Osteoblast (primary cell): ENCODE measurements at regions not wholly inside any gene's neighbourhood (a gene's known extent, or its start where the extent isn't known, plus 50 kb on each side); places are given as distances from the start of the nearest gene placed in this dataset.

Source experiments
- DNase-seq: peaks from one replicate; pipeline ENCODE4 v3.0.0; 2011; ENCODE audit warnings: low spot score, mixed read lengths; ENCODE audit not compliant: insufficient read length; ENCODE audit errors: missing footprints
- H2AFZ ChIP-seq: 2 replicates; pipeline ENCODE4 v1.6.0; 2011; ENCODE audit warnings: mild to moderate bottlenecking, low read length
- H3K27ac ChIP-seq: 2 replicates; pipeline ENCODE4 v1.5.1; 2011; ENCODE audit warnings: mild to moderate bottlenecking, low read depth, low read length, moderate library complexity
- H3K27me3 ChIP-seq: 2 replicates; pipeline ENCODE4 v1.6.0; 2012; ENCODE audit warnings: mild to moderate bottlenecking, control low read depth, inconsistent platforms, low read length, moderate library complexity; ENCODE audit not compliant: insufficient read depth
- H3K36me3 ChIP-seq: 2 replicates; pipeline ENCODE4 v1.5.1; 2011; ENCODE audit warnings: mild to moderate bottlenecking, low read length, control low read depth, moderate library complexity; ENCODE audit not compliant: insufficient read depth
- H3K4me1 ChIP-seq: 2 replicates; pipeline ENCODE4 v1.5.1; 2011; ENCODE audit warnings: mild to moderate bottlenecking, low read length, control low read depth, moderate library complexity; ENCODE audit not compliant: insufficient read depth
- H3K4me2 ChIP-seq: 2 replicates; pipeline ENCODE4 v1.6.0; 2011; ENCODE audit warnings: mild to moderate bottlenecking, low read length; ENCODE audit not compliant: insufficient read depth
- H3K4me3 ChIP-seq: fragments of 200-600 bp; sonication (generic); 3 replicates; pipeline ENCODE4 v1.5.1; 2012; ENCODE audit warnings: mild to moderate bottlenecking, low read length, inconsistent platforms; ENCODE audit not compliant: insufficient read depth
- H3K79me2 ChIP-seq: 2 replicates; pipeline ENCODE4 v1.6.0; 2012; ENCODE audit warnings: mild to moderate bottlenecking, low read length, control low read depth, inconsistent platforms; ENCODE audit not compliant: insufficient read depth
- H3K9me3 ChIP-seq: 2 replicates; pipeline ENCODE4 v1.5.1; 2011; ENCODE audit warnings: low read depth, low read length, control low read depth
- H4K20me1 ChIP-seq: 2 replicates; pipeline ENCODE4 v1.6.0; 2012; ENCODE audit warnings: mild to moderate bottlenecking, low read length, control low read depth; ENCODE audit not compliant: insufficient read depth
- CTCF ChIP-seq: IDR thresholded peaks from 2 replicates; pipeline ENCODE4 v1.5.1; 2011; ENCODE audit warnings: mild to moderate bottlenecking, low read depth, low read length, moderate library complexity; ENCODE audit errors: extremely low read depth

GRCh38 chr4:16443504-16444088, 217.3 kb upstream of the TAPT1 start:
- Histone ChIP-seq H3K9me3 (no peaks in the 10 kb centered on the region), H3K79me2 (no peaks in the 10 kb centered on the region), H3K4me3 (no peak overlapping the region), H3K27ac (no peak overlapping the region), H3K27me3 (peaks cover 26% of the 10 kb centered on the region), H3K36me3 (no peaks in the 10 kb centered on the region), H2AFZ (no peak overlapping the region), H3K4me2 (no peak overlapping the region), H4K20me1 (no peaks in the 10 kb centered on the region), H3K4me1 (peaks cover 11% of the 10 kb centered on the region)
- peak; percentile 72 for TF ChIP-seq CTCF
- DNase-seq = no peak

GRCh38 chr4:16442296-16442695, 216.0 kb upstream of the TAPT1 start:
- H3K36me3 ChIP-seq = no peaks in the 10 kb centered on the region
- no peak overlapping the region for H3K4me3 ChIP-seq
- H3K27ac ChIP-seq = no peak overlapping the region
- TF ChIP-seq CTCF = no peak
- H4K20me1 ChIP-seq = no peaks in the 10 kb centered on the region
- H3K4me1 ChIP-seq = peaks cover 20% of the 10 kb centered on the region
- no peak overlapping the region for H3K4me2 ChIP-seq
- DNase-seq = no peak
- H3K9me3 ChIP-seq = peaks cover 4% of the 10 kb centered on the region
- H3K79me2 ChIP-seq = no peaks in the 10 kb centered on the region
- peaks cover 26% of the 10 kb centered on the region for H3K27me3 ChIP-seq
- H2AFZ ChIP-seq = no peak overlapping the region

- no peak for TF ChIP-seq CTCF
Observed at GRCh38 chr4:16439768-16440167, 213.5 kb upstream of the TAPT1 start.

GRCh38 chr4:16438986-16439385, 212.7 kb upstream of the TAPT1 start:
- Histone ChIP-seq H3K4me1 (peaks cover 20% of the 10 kb centered on the region), H3K79me2 (no peaks in the 10 kb centered on the region), H3K9me3 (peaks cover 6% of the 10 kb centered on the region), H2AFZ (no peak overlapping the region), H3K4me2 (no peak overlapping the region), H3K4me3 (no peak overlapping the region), H4K20me1 (no peaks in the 10 kb centered on the region), H3K36me3 (no peaks in the 10 kb centered on the region), H3K27ac (peak overlapping the region; percentile 20), H3K27me3 (peaks cover 16% of the 10 kb centered on the region)
- DNase-seq = peak; percentile 60
- TF ChIP-seq CTCF = no peak

More at GRCh38 chr4:16439768-16440167, 213.5 kb upstream of the TAPT1 start:
- no peak overlapping the region for H3K4me3 ChIP-seq
- no peak overlapping the region for H2AFZ ChIP-seq
- H3K9me3 ChIP-seq = peaks cover 6% of the 10 kb centered on the region
- H4K20me1 ChIP-seq = no peaks in the 10 kb centered on the region
- H3K27ac ChIP-seq = no peak overlapping the region
- no peak for DNase-seq
- peaks cover 20% of the 10 kb centered on the region for H3K4me1 ChIP-seq
- H3K36me3 ChIP-seq = no peaks in the 10 kb centered on the region
- peaks cover 21% of the 10 kb centered on the region for H3K27me3 ChIP-seq
- no peak overlapping the region for H3K4me2 ChIP-seq
- no peaks in the 10 kb centered on the region for H3K79me2 ChIP-seq
